HG03342 (cell line): ENCODE measurements at regions not wholly inside any gene's neighbourhood (a gene's known extent, or its start where the extent isn't known, plus 50 kb on each side); places are given as distances from the start of the nearest gene placed in this dataset.
"Not testable (repeated sequence)": the region's sequence is repeated elsewhere in the genome, so short reads cannot be mapped to it uniquely, and the experiment has no call there.

Experiments used
- ATAC-seq: cut with Tn5 transposase; IDR thresholded peaks from one replicate; pipeline ENCODE4 v1.9.1; 2021; ENCODE audit warnings: mild to moderate bottlenecking, moderate library complexity; ENCODE audit not compliant: unreplicated experiment

- ATAC-seq: not testable (repeated sequence)
Observed at GRCh38 chrX:1105031-1105430, 107.4 kb downstream of the CRLF2 start.

GRCh38 chrX:1103360-1103759 is 109.1 kb downstream of the CRLF2 start:
- ATAC-seq: no peak

GRCh38 chrX:1102786-1103185 is 109.7 kb downstream of the CRLF2 start:
- ATAC-seq: no peak

- ATAC-seq: not testable (repeated sequence)
Observed at GRCh38 chrX:1102221-1102620, 110.2 kb downstream of the CRLF2 start.

GRCh38 chrX:1099146-1099770 is 113.2 kb downstream of the CRLF2 start:
- no peak for ATAC-seq

GRCh38 chrX:1097328-1097727 is 115.1 kb downstream of the CRLF2 start:
- no peak for ATAC-seq

- no peak for ATAC-seq
Observed at GRCh38 chrX:1094566-1095333, 117.7 kb downstream of the CRLF2 start.

GRCh38 chrX:1093586-1094421 is 118.6 kb downstream of the CRLF2 start:
- ATAC-seq: no peak

- ATAC-seq: no peak
Observed at GRCh38 chrX:1093121-1093520, 119.3 kb downstream of the CRLF2 start.

- ATAC-seq: no peak
Observed at GRCh38 chrX:1086444-1087409, 125.7 kb downstream of the CRLF2 start.

- ATAC-seq: not testable (repeated sequence)
Observed at GRCh38 chrX:1085871-1086270, 126.6 kb downstream of the CRLF2 start.

GRCh38 chrX:1084689-1085088 is 127.8 kb downstream of the CRLF2 start:
- ATAC-seq: no peak

GRCh38 chrX:1076871-1077651 is 135.4 kb downstream of the CRLF2 start:
- no peak for ATAC-seq

GRCh38 chrX:1075741-1076140 is 136.7 kb downstream of the CRLF2 start:
- no peak for ATAC-seq

GRCh38 chrX:1075156-1075555 is 137.3 kb downstream of the CRLF2 start:
- ATAC-seq: no peak

GRCh38 chrX:1074755-1075154 is 137.7 kb downstream of the CRLF2 start:
- no peak for ATAC-seq

GRCh38 chrX:1074172-1074571 is 138.3 kb downstream of the CRLF2 start:
- no peak for ATAC-seq

GRCh38 chrX:1072637-1073377 is 139.6 kb downstream of the CRLF2 start:
- no peak for ATAC-seq

- ATAC-seq: no peak
Observed at GRCh38 chrX:1071351-1071750, 141.1 kb downstream of the CRLF2 start.
